Mononuclear cell (primary cell): ENCODE measurements at regions not wholly inside any gene's neighbourhood (a gene's known extent, or its start where the extent isn't known, plus 50 kb on each side); places are given as distances from the start of the nearest gene placed in this dataset.
"Not testable (repeated sequence)": the region's sequence is repeated elsewhere in the genome, so short reads cannot be mapped to it uniquely, and the experiment has no call there.

Source experiments
- H3K27me3 ChIP-seq: 2 replicates; pipeline ENCODE4 v1.6.0; 2011; ENCODE audit warnings: low read length, control low read depth; ENCODE audit not compliant: insufficient read depth
- H3K4me1 ChIP-seq: 2 replicates; pipeline ENCODE4 v1.5.1; 2011; ENCODE audit warnings: mild to moderate bottlenecking, low read length, control low read depth; ENCODE audit not compliant: insufficient read depth
- H3K4me3 ChIP-seq: 2 replicates; pipeline ENCODE4 v1.5.1; 2011; ENCODE audit warnings: mild to moderate bottlenecking, low read length, moderate library complexity
- H3K9me3 ChIP-seq: 2 replicates; pipeline ENCODE4 v1.5.1; 2011; ENCODE audit warnings: low read depth, mild to moderate bottlenecking, control low read depth, low read length

- not testable (repeated sequence) for H3K27me3 ChIP-seq, H3K9me3 ChIP-seq, H3K4me3 ChIP-seq, H3K4me1 ChIP-seq
These were observed 343.2 kb upstream of the CHRNA7 start for GRCh38 chr15:31687088-31687487.

GRCh38 chr15:31696509-31696908 is 333.8 kb upstream of the CHRNA7 start:
- H3K4me1 ChIP-seq, H3K4me3 ChIP-seq, H3K27me3 ChIP-seq, H3K9me3 ChIP-seq: not testable (repeated sequence)

GRCh38 chr15:31705076-31705678 is 325.1 kb upstream of the CHRNA7 start:
- not testable (repeated sequence) for H3K4me1 ChIP-seq, H3K9me3 ChIP-seq, H3K27me3 ChIP-seq, H3K4me3 ChIP-seq

GRCh38 chr15:31707944-31708702 is 322.2 kb upstream of the CHRNA7 start:
- not testable (repeated sequence) for H3K9me3 ChIP-seq, H3K27me3 ChIP-seq, H3K4me1 ChIP-seq, H3K4me3 ChIP-seq

- H3K4me1 ChIP-seq, H3K9me3 ChIP-seq, H3K4me3 ChIP-seq, H3K27me3 ChIP-seq: not testable (repeated sequence)
These were observed 321.5 kb upstream of the CHRNA7 start for GRCh38 chr15:31708703-31709327.

- not testable (repeated sequence) for H3K27me3 ChIP-seq, H3K9me3 ChIP-seq, H3K4me1 ChIP-seq, H3K4me3 ChIP-seq
These were observed 320.8 kb upstream of the CHRNA7 start for GRCh38 chr15:31709479-31709878.

GRCh38 chr15:31710806-31711205 is 319.5 kb upstream of the CHRNA7 start:
- not testable (repeated sequence) for H3K4me1 ChIP-seq, H3K9me3 ChIP-seq, H3K27me3 ChIP-seq, H3K4me3 ChIP-seq

- not testable (repeated sequence) for H3K9me3 ChIP-seq, H3K4me3 ChIP-seq, H3K27me3 ChIP-seq, H3K4me1 ChIP-seq
These were observed 315.1 kb upstream of the CHRNA7 start for GRCh38 chr15:31715208-31715607.

GRCh38 chr15:31718625-31719024 is 311.7 kb upstream of the CHRNA7 start:
- H3K27me3 ChIP-seq, H3K4me1 ChIP-seq, H3K4me3 ChIP-seq, H3K9me3 ChIP-seq: not testable (repeated sequence)

- H3K4me1 ChIP-seq, H3K9me3 ChIP-seq, H3K4me3 ChIP-seq, H3K27me3 ChIP-seq: not testable (repeated sequence)
These were observed 310.8 kb upstream of the CHRNA7 start for GRCh38 chr15:31719396-31720022.

- not testable (repeated sequence) for H3K4me3 ChIP-seq, H3K4me1 ChIP-seq, H3K9me3 ChIP-seq, H3K27me3 ChIP-seq
These were observed 307.3 kb upstream of the CHRNA7 start for GRCh38 chr15:31723019-31723418.

GRCh38 chr15:31724903-31725302 is 305.4 kb upstream of the CHRNA7 start:
- not testable (repeated sequence) for H3K4me1 ChIP-seq, H3K27me3 ChIP-seq, H3K4me3 ChIP-seq, H3K9me3 ChIP-seq

- H3K27me3 ChIP-seq, H3K4me1 ChIP-seq, H3K9me3 ChIP-seq, H3K4me3 ChIP-seq: not testable (repeated sequence)
These were observed 304.7 kb upstream of the CHRNA7 start for GRCh38 chr15:31725619-31726018.

GRCh38 chr15:31727612-31728011 is 302.7 kb upstream of the CHRNA7 start:
- Histone ChIP-seq H3K27me3 (no peaks in the 10 kb centered on the region), H3K9me3 (no peaks in the 10 kb centered on the region), H3K4me3 (no peak overlapping the region), H3K4me1 (no peaks in the 10 kb centered on the region)

- Histone ChIP-seq H3K9me3 (no peaks in the 10 kb centered on the region), H3K4me3 (no peak overlapping the region), H3K27me3 (no peaks in the 10 kb centered on the region), H3K4me1 (no peaks in the 10 kb centered on the region)
These were observed 297.6 kb upstream of the CHRNA7 start for GRCh38 chr15:31732726-31733125.

- H3K27me3 ChIP-seq, result no peaks in the 10 kb centered on the region
- no peak overlapping the region for H3K4me3 ChIP-seq
- H3K4me1 ChIP-seq, result no peaks in the 10 kb centered on the region
- H3K9me3 ChIP-seq, result no peaks in the 10 kb centered on the region
These were observed 296.9 kb upstream of the CHRNA7 start for GRCh38 chr15:31733424-31733823.
